ENCODE measurements at regions not wholly inside any gene's neighbourhood (a gene's known extent, or its start where the extent isn't known, plus 50 kb on each side); places are given as distances from the start of the nearest gene placed in this dataset.

DNA sequence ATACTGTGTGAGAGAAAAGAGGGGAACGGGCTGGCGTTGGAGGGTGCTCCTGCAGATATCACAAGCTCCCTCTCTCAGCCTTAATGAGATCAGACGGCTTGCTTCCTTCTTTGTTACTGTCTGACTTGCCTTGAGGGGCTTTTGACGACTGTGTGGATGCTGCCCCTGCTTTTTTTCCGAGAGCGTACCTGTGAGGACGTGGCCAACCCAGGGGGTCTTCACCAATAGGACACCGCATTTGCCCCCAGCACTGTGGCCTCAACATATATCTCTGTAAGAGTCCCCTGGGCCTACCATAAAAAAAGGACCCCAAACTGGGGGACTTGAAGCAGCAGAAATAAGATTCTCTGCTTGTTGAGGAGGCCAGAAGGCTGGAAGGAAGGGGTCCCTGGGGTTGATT lies 143.9 kb downstream of the SHOX start:
- no peak for TF ChIP-seq FOXA1 (IDR thresholded peaks at IDR 0.05)
- no peak for TF ChIP-seq ZNF384 (IDR thresholded peaks at IDR 0.05)
- no peak for TF ChIP-seq FOXM1 (IDR thresholded peaks at IDR 0.05; ENCODE audit: borderline replicate concordance)
- TF ChIP-seq L3MBTL2 (conservative IDR thresholded peaks at IDR 0.05), result no peak
- no peak for TF ChIP-seq FOXK2 (IDR thresholded peaks at IDR 0.05)
- TF ChIP-seq BHLHE40 (IDR thresholded peaks at IDR 0.05; ENCODE audit: borderline replicate concordance), result no peak
- no peak for TF ChIP-seq CTBP1 (IDR thresholded peaks at IDR 0.05; ENCODE audit: borderline replicate concordance)
- TF ChIP-seq ELF4 (IDR thresholded peaks at IDR 0.05), result no peak
- no peak for TF ChIP-seq NFRKB (IDR thresholded peaks at IDR 0.05)
- TF ChIP-seq, protein P1, sequence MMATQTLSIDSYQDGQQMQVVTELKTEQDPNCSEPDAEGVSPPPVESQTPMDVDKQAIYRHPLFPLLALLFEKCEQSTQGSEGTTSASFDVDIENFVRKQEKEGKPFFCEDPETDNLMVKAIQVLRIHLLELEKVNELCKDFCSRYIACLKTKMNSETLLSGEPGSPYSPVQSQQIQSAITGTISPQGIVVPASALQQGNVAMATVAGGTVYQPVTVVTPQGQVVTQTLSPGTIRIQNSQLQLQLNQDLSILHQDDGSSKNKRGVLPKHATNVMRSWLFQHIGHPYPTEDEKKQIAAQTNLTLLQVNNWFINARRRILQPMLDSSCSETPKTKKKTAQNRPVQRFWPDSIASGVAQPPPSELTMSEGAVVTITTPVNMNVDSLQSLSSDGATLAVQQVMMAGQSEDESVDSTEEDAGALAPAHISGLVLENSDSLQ (IDR thresholded peaks at IDR 0.05), result no peak
- TF ChIP-seq SP1 (IDR thresholded peaks at IDR 0.05), result no peak
- TF ChIP-seq ARNT (IDR thresholded peaks at IDR 0.05), result no peak
